Esophagus muscularis mucosa (tissue), 4 donors: ENCODE measurements at regions not wholly inside any gene's neighbourhood (a gene's known extent, or its start where the extent isn't known, plus 50 kb on each side); places are given as distances from the start of the nearest gene placed in this dataset.

ENCODE experiments used
- DNase-seq: peaks from one replicate; pipeline ENCODE4 v3.0.0-alpha.2; 2017; ENCODE audit errors: extremely low spot score
- H3K27ac ChIP-seq, 4 donors: fragments of 200-600 bp; sonication (generic); replicated peaks in 1 of 4; 1 replicate in 3 of 4; 2 replicates in 1 of 4; pipeline ENCODE4 v1.5.1; 2016 to 2019; ENCODE audit warnings: mild to moderate bottlenecking in 1 of 4
- H3K27me3 ChIP-seq, 4 donors: fragments of 200-600 bp; sonication (generic); one replicate each; pipeline versions ENCODE4 v1.5.1 to v1.6.0; 2016 to 2019
- H3K36me3 ChIP-seq, 4 donors: fragments of 200-600 bp; sonication (generic); one replicate each; pipeline ENCODE4 v1.5.1; 2016 to 2019
- H3K4me1 ChIP-seq, 4 donors: fragments of 200-600 bp; sonication (generic); one replicate each; pipeline ENCODE4 v1.5.1; 2016 to 2019
- H3K4me3 ChIP-seq, 4 donors: fragments of 200-600 bp; sonication (generic); 1 replicate in 2 of 4; 2 replicates in 2 of 4; pipeline ENCODE4 v1.5.1; 2016 to 2019; ENCODE audit warnings: mild to moderate bottlenecking in 4 of 4, moderate library complexity in 1 of 4
- H3K9me3 ChIP-seq, 4 donors: fragments of 200-600 bp; sonication (generic); 1 replicate in 3 of 4; 2 replicates in 1 of 4; pipeline ENCODE4 v1.5.1; 2016 to 2019
- EP300 ChIP-seq: sonication (generic); formaldehyde crosslinking; IDR thresholded peaks from one replicate; pipeline ENCODE4 v1.6.1; 2017; ENCODE audit warnings: antibody characterized with exemption
- POLR2A ChIP-seq: fragments of 450-650 bp; IDR thresholded peaks from one replicate; pipeline ENCODE4 v1.6.1; 2017; ENCODE audit warnings: antibody characterized with exemption, moderate library complexity, mild to moderate bottlenecking, low read depth
- POLR2AphosphoS5 ChIP-seq, 2 donors: sonication (generic); formaldehyde crosslinking; IDR thresholded peaks; one replicate each; pipeline ENCODE4 v1.6.1; 2017; ENCODE audit warnings: antibody characterized with exemption in 2 of 2
- WGBS: methylation state at CpG from one replicate; pipeline ENCODE4 v1.1.5; 2018; 5-methylcytosine and 5-hydroxymethylcytosine counted together
- intact Hi-C: fragments of 100-400 bp; cut with DNase I; formaldehyde crosslinking; loops from one replicate; pipeline ENCODE4 v1.15.1; 2023
- TF ChIP-seq, protein P1 (sequence below), 3 experiments: fragments of 200-600 bp in 2 of 3; fragments of 450-650 bp in 1 of 3; sonication (generic) in 2 of 3; IDR thresholded peaks; one replicate each; pipeline ENCODE4 v1.5.1; 2017 to 2019; ENCODE audit warnings: antibody characterized with exemption in 3 of 3, mild to moderate bottlenecking in 2 of 3, moderate library complexity in 1 of 3

DNA sequence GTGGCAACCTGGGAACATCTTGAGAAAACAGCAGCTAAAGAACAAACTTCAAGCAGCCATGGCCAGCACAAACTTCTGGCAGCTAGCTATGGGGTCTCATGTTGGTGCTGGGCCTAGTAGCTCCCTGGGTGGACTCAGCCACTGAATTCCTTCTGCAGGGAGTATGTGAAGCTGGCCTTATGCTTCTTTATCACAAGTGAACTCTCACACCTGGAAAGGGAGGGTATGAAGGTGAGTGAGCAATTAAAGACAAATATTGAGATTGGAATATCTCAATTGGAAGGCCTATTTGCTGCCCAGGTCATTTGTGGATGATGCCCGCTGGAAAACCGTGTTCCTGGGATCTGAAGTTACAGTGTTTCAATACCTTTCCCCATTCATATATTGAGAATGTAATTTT is 153.3 kb upstream of the RPS6KA3 start:
- no peak for TF ChIP-seq POLR2A
- TF ChIP-seq, protein P1, sequence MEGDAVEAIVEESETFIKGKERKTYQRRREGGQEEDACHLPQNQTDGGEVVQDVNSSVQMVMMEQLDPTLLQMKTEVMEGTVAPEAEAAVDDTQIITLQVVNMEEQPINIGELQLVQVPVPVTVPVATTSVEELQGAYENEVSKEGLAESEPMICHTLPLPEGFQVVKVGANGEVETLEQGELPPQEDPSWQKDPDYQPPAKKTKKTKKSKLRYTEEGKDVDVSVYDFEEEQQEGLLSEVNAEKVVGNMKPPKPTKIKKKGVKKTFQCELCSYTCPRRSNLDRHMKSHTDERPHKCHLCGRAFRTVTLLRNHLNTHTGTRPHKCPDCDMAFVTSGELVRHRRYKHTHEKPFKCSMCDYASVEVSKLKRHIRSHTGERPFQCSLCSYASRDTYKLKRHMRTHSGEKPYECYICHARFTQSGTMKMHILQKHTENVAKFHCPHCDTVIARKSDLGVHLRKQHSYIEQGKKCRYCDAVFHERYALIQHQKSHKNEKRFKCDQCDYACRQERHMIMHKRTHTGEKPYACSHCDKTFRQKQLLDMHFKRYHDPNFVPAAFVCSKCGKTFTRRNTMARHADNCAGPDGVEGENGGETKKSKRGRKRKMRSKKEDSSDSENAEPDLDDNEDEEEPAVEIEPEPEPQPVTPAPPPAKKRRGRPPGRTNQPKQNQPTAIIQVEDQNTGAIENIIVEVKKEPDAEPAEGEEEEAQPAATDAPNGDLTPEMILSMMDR (IDR thresholded peaks at IDR 0.05) = no peak
- TF ChIP-seq POLR2AphosphoS5 (IDR thresholded peaks at IDR 0.05) = no peak
- TF ChIP-seq EP300 = no peak
- no peak for DNase-seq
- Histone ChIP-seq H3K27ac (no peak overlapping the region), H3K4me1 (no peaks in the 10 kb centered on the region), H3K4me3 (no peak overlapping the region), H3K36me3 (no peaks in the 10 kb centered on the region), H3K27me3 (no peaks in the 10 kb centered on the region), H3K9me3 (no peaks in the 10 kb centered on the region)
- intact Hi-C loops = no loop called here
- 86% methylated on average over 2 of the region's 2 CpGs for WGBS

DNA sequence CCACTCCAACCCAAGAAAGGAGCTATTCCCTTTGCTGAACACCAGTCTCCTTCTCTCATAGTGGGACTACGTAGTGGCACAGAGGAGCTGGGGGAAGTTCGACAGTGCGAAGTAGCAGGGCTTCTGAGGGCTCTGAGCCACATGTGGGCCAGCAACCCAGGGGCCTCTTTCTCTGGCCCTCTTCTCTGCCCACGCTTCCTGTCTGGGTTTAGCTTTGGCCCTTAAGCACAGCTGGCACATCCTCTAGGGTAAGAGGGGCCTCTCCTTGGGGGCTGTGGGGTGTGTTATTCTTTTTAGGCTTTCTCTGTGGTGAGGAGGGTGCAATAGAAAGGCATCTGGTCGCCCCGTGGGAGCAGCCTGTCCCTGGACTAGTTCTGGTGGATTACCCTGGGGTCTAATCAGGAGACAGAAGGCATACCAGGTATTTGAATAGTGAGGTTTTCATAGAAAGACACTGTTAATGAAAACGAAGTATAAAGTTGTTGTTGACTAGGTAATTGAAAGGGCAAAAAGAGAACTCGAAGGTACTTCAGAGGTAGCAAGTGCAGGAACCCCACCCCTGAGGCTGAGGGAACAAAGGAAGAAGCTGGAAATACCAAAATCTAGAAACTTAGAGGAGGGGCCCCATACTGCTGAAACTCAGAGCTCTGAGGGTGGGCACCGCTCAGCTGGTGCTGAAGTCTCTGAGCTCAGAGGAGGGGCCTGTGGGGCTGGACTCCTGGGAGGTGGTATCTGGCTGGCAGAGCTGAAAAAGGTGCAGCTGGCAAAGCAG is 151.9 kb upstream of the RPS6KA3 start:
- intact Hi-C loops = no loop called here
- WGBS = 71% methylated on average over 9 of the region's 9 CpGs
- no peaks in the 10 kb centered on the region for H3K36me3 ChIP-seq
- H3K27me3 ChIP-seq = no peaks in the 10 kb centered on the region
- H3K4me1 ChIP-seq = no peaks in the 10 kb centered on the region
- TF ChIP-seq POLR2AphosphoS5 (IDR thresholded peaks at IDR 0.05) (no peak), EP300 (no peak)
- no peaks in the 10 kb centered on the region for H3K9me3 ChIP-seq
- no peak overlapping the region for H3K4me3 ChIP-seq
- no peak for DNase-seq
- no peak overlapping the region for H3K27ac ChIP-seq

DNA sequence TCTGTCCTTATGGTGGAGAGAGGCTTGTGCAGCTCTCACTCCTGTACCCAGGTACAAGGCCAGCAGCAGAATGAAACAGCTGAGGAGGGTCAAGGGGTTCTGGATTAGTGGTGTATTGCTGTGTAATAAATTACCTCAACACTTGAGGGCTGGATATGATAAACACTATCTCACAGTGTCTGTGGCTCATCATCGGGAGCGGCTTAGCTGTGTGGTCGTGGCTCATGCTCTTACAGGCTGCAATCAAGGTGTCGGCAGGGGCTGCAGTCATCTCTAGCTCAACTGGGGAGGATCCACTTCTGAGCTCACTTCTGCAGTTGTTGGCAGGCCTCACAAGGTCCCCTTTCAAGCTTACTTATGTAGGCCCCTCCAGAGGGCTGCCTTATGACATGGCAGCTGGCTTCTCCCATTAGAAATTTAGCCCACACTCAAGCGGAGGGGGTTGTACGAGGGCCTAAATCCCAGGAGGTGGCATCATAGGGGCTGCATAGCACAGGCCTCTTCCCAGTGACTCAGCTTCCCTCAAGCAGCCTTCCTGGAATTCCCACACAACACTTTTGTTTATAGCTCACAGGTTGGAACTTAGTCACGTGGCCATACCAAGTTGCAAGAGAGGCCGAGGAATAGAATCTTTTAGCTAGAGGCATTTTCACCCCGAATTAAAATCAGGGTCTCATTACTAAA is 148.2 kb upstream of the RPS6KA3 start:
- TF ChIP-seq POLR2A (no peak), POLR2AphosphoS5 (IDR thresholded peaks at IDR 0.05) (no peak), EP300 (no peak)
- TF ChIP-seq, protein P1 (IDR thresholded peaks at IDR 0.05) = no peak
- intact Hi-C loops = no loop called here
- Histone ChIP-seq H3K4me3 (no peak overlapping the region), H3K27ac (no peak overlapping the region), H3K36me3 (no peaks in the 10 kb centered on the region), H3K27me3 (no peaks in the 10 kb centered on the region), H3K4me1 (no peaks in the 10 kb centered on the region), H3K9me3 (no peaks in the 10 kb centered on the region)
- WGBS = 80% methylated on average over 8 of the region's 9 CpGs
- no peak for DNase-seq

DNA sequence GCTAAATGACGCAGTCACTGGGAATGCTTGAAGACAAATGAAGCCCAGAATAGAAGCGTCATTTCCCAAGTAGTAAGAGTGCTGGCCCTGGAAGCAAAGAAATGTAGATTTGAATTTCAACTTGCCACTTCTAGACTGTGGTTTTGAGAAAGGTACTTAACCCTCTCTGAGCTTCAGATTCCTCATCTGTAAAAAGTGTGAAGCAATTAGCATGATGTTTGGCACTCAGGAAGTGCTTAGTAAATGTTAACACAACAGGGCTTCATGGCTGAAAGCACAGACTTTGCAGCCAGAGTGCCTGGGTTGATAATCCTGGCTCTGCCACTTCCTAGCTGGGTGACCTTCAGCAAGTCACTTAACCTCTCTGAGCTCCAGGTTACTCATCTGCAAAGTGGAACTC is 147.4 kb upstream of the RPS6KA3 start:
- no peaks in the 10 kb centered on the region for H3K9me3 ChIP-seq
- no peak overlapping the region for H3K4me3 ChIP-seq
- no peaks in the 10 kb centered on the region for H3K36me3 ChIP-seq
- 64% methylated on average over 2 of the region's 2 CpGs for WGBS
- no peak for DNase-seq
- no peaks in the 10 kb centered on the region for H3K4me1 ChIP-seq
- no peak overlapping the region for H3K27ac ChIP-seq
- intact Hi-C loops = no loop called here
- TF ChIP-seq EP300 (no peak), POLR2AphosphoS5 (IDR thresholded peaks at IDR 0.05) (no peak), POLR2A (no peak)
- TF ChIP-seq, protein P1 (IDR thresholded peaks at IDR 0.05) = no peak
- no peaks in the 10 kb centered on the region for H3K27me3 ChIP-seq

DNA sequence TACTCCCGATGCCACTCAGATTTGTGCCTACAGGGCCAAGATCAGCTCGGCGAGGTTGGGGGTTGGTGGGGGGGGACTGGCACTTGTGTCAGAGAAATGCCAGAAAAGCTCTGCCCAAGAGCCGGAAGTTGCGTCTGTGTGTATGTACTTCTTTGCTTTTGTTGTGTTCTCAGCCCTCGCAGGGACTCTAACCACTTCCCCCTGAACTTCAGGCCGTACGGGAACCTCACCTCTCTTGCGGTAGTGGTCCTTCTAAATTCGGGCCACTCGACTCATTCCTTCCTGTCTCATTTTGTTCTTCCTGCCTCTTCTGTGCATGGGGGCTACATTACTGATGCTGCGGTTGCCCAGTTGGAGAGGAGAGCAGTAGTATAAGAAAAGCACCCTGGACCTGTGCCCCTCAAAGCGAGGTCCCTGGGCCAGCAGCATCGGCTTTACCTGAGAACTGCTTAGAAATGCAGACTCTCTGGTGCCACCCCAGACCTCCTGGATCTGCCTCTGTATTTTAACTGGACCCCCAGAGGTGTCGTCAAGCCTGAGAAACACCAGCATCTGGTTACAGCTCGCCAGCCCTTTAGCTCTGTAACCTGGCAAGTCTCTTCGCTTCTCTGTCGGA is 146.3 kb upstream of the RPS6KA3 start:
- 93% methylated on average over 17 of the region's 18 CpGs for WGBS
- intact Hi-C loops = no loop called here
- TF ChIP-seq, protein P1 (IDR thresholded peaks at IDR 0.05) = no peak
- TF ChIP-seq EP300 (no peak), POLR2A (no peak), POLR2AphosphoS5 (IDR thresholded peaks at IDR 0.05) (no peak)

More for the DNA sequence above, 146.3 kb upstream of the RPS6KA3 start:
- Histone ChIP-seq H3K4me3 (no peak overlapping the region), H3K27ac (no peak overlapping the region), H3K36me3 (no peaks in the 10 kb centered on the region), H3K9me3 (no peaks in the 10 kb centered on the region), H3K27me3 (no peaks in the 10 kb centered on the region), H3K4me1 (no peaks in the 10 kb centered on the region)
- no peak for DNase-seq
